GM19238 (cell line): ENCODE measurements at regions not wholly inside any gene's neighbourhood (a gene's known extent, or its start where the extent isn't known, plus 50 kb on each side); places are given as distances from the start of the nearest gene placed in this dataset.
"Not testable (repeated sequence)": the region's sequence is repeated elsewhere in the genome, so short reads cannot be mapped to it uniquely, and the experiment has no call there.

Experiments
- DNase-seq: peaks from one replicate; pipeline ENCODE4 v3.0.0; 2011; ENCODE audit warnings: low spot score; ENCODE audit not compliant: insufficient read length

DNA sequence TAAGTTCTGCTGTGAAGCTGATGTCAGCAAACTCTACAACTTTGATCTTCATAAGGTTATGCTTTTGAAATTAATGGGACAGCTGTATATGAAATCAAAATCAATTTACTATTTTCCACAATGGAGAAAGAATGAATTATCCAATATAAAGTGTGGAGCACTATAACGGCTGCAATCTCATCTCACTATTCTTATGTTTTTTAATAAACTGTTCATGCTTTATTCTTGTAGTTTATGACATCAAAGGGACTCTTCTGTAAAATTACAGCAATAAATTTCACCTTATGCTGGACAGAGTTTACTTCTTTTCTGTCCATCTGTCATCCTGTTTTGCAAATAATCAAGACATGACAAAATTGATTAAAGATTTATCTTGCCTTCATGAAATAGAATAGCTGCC lies 192.5 kb downstream of the TECRL start:
- DNase-seq: no peak

GRCh38 chr4:64205376-64205775 lies 203.9 kb downstream of the TECRL start:
- no peak for DNase-seq

DNA sequence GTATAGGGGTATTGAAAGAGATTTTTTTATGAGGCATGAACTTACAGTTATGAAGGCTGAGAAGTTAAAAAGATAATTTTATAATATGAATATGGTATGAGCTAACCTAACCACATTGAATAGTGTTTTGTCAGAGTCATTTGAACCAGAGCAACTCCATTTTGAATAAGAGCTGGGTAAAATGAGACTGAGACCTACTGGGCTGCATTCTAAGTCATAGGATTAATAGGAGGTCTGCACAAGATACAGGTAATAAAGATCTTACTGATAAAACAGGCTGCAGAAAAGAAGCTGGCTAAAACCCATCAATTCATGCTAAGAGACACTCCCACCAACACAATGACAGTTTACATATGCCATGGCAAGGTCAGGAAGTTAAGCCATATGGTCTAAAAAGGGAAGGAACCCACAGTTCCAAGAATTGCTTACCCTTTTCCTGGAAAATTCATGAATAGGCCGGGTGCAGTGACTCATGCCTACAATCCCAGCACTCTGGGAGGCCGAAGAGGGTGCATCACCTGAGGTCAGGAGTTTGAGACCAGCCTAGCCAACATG lies 209.2 kb downstream of the TECRL start:
- no peak for DNase-seq

GRCh38 chr4:64195582-64195981 lies 213.7 kb downstream of the TECRL start:
- DNase-seq: no peak

DNA sequence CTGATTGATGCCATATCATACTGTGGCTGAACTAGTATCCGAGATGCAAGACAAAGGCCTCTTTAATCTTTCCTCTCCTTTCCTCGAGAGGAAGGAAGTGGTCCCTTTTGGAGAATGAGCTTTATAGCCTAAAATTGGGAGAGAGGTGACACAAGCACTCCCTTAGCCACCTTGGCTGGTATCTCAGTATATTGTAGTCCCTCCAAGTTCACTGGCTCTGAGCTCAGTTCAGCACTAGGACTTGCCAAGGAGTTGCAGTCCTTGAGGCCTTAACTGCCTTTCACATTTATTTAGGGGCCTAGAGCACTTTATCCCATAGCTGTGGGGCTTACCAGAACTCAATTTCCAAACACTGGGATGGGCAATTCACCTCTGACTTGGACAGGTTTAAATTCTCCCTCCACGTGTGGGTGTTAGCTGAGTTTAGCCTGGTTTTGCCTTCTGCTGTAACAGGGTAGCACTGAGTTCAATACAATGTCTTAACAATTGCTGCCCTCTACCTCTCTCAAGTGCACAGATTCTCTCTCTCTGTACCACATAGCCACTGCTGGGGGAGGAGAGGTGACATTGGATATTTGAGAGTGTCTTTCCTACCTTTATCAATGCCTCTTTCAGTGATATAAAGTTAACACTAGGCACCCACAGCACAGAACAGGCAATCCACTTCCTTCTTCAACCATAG lies 216.4 kb downstream of the TECRL start:
- no peak for DNase-seq

DNA sequence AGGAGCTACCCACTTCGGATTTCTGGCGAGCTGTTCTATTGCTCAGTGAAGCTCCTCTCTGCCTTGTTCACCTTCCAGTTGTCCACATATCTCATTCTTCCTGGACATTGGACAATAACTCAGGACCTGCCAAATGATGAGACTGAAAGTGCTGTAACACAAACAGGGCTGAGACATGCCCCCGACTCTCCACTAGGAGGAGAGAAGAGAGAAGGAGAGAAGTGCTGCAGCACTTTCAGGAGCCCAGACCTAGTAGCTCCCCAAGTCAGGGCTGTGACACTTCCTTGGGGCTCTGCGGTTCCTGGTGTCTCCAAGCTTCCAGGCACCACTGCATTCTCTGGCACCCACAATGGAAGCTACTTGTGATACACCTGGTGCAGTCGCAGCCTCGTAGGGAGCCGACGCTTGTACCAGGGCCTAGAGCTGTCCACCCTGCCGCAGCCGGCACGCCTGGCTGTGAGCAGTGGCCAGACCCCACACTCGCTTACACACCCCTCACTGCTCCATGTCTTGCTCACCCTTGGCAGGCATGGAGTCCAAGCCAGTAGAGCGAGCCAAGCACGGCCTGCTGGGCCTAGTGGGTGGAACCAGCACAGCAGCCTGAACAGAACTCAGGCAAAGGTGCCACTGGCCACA lies 234.9 kb downstream of the TECRL start:
- DNase-seq: no peak

- DNase-seq: no peak
These were observed 242.9 kb downstream of the TECRL start for GRCh38 chr4:64166365-64166764.

DNA sequence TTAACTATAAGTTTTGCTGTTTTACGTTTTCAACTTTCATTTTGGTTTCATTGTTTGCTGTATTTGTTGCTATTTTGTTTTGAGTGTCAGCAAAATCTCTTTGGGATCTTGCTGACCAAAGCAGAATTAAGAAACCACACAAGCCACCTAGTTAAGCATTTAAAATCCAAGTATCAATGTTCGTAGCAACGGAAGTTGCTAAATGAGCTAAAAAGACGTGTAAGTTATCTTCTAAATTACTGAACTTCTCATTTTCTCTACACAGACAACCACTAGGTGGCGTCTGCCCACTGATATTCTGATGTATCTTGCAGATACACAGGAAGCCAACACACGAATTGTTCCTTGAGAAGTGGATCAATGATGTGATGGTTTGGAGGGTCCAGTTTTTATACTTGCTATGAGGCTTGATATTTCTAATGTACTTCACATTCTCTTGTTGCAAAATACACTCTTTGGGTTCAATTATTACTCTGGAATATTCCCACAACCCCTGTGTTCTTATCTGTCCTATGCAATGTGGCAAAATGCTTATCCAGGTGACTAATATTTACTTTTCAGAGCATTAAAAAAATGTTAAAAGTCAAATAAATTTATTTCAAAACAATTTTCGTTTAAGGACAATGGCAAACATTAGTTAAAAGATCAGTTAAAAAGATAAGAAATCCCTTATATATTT lies 250.5 kb downstream of the TECRL start:
- peak; percentile 3 for DNase-seq

- DNase-seq: no peak
These were observed 251.9 kb downstream of the TECRL start for GRCh38 chr4:64157397-64157796.

GRCh38 chr4:64156253-64156652 lies 253.0 kb downstream of the TECRL start:
- DNase-seq: no peak

DNA sequence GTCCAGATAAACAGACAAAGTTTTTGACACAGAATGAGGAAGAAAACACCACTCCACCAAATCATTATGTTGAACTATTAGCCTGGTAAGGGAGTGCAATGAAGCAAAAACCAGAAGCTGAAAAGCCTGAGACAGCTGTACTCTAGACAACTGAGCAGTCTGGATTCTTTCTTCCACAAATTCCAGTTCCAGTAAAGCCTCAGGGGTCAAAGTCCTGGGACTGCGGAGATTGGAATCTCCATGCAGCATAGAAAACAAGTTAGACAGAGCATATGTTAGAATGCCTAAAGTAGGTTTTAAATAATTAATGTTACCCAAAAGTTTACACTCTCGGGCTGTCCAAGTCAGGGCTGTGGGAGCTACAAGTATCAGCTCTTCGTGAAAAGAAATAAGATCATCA lies 263.2 kb downstream of the TECRL start:
- DNase-seq: no peak

DNA sequence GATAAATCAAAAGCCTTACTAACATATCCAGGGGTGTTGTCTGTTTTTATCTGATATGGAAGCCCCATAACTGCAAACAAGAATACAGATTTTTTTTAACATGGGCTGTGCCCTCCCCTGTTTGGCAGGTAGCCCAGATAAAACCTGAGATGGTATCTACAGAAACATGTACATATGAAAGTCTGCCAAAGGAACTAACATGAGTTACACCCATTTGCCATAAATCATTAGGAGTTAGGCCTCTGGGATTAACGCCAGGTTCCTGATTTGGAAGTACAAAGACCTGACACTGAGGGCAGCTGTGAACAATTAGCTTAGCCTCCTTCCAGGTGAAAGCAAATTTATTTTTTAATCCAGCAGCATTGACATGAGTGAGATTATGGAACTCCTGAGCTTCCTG lies 264.3 kb downstream of the TECRL start:
- DNase-seq: no peak

DNA sequence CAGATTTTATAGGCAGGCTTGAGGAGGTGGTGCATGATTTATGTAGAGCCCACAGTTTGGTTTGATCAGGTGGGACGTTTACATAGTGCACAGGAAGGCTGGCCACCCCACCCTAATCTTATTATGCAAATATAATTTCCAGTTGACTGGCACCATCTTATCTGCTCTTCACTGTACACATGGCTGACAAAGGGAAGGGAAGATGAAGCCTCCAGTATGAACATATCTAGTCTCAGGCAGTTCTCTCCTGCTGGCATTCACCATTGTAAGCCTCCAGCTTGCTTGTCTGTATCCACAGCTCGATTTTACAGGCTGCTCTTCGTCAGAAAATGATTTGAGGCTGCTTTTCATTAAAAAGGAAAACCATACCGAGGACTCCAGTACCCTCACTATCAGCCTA lies 278.3 kb downstream of the TECRL start:
- no peak for DNase-seq

- no peak for DNase-seq
These were observed 283.9 kb downstream of the TECRL start for GRCh38 chr4:64125354-64125753.

GRCh38 chr4:64121803-64122202 lies 287.4 kb downstream of the TECRL start:
- no peak for DNase-seq

- no peak for DNase-seq
These were observed 303.3 kb downstream of the TECRL start for GRCh38 chr4:64105903-64106302.

DNA sequence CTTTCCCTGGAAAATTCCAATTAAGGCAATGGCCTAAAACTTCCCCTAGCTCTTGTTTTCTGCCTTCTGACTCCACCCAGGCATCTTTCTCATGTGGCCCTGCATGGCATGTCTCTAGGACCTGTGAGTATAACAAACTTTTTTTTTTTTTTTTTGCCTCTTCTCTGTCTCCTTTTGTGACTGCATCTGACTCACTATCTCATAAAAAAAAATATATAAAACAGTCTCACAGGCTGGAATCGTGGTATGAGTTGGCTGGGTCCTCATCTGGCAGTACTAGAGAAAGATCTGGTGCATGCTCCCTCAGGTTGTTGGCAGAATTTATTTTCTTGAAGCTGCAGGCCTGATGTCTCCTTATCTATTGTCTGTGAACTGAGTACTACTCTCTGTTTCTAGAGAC lies 313.9 kb downstream of the TECRL start:
- DNase-seq: no peak

DNA sequence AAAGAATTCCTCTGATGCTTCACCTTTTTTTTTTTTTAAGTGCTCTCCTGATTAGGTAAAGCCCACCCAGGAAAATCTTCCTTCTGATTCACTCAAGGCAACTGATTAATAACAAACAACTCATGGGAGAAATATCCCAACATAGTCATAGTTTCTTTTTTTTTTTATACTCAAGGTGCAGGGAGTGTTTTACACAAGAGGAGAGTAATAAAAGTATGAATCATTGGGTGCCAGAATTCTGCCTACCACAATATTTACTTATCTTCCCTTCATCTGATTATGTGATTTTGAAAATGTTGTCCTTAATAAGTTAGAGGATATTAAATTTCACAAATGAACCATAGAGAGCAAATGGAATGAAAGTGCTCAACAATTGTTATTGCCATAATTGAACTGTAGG lies 329.9 kb downstream of the TECRL start:
- DNase-seq: no peak

DNA sequence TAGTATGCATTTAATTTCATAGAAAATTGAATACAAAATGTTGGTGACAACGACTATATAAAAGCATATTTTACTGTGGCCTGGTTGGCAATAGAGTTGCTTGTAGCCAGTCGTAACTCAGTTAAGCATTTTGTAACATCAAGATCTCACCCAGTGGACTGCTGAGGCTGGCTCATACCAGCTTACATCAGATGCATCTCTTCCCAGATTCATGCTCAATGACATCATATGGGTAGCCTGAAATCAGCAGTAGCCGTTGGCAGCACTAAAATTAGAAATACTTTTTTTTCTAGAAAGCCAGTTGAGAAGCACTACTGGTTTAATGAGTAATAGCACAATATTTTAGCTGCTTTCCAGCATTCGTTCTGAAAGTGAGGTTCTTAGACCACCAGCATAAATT lies 341.2 kb downstream of the TECRL start:
- DNase-seq: no peak

- DNase-seq: no peak
These were observed 346.3 kb downstream of the TECRL start for GRCh38 chr4:64062991-64063390.

DNA sequence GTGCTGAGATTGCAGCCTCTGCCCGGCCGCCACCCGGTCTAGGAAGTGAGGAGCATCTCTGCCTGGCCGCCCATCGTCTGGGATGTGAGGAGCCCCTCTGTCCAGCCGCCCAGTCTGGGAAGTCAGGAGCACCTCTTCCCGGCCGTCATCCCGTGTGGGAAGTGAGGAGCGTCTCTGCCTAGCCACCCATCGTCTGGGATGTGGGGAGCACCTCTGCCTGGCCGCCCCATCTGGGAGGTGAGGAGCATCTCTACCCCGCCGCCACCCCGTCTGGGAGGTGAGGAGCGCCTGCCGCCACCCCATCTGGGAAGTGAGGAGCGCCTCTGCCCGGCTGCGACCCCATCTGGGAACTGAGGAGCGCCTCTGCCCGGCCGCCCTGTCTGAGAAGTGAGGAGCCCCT lies 372.2 kb downstream of the TECRL start:
- DNase-seq: not testable (repeated sequence)

- no peak for DNase-seq
These were observed 386.7 kb downstream of the TECRL start for GRCh38 chr4:64022560-64022959.

- no peak for DNase-seq
These were observed 392.4 kb downstream of the TECRL start for GRCh38 chr4:64016893-64017292.
